ENCODE measurements at regions not wholly inside any gene's neighbourhood (a gene's known extent, or its start where the extent isn't known, plus 50 kb on each side); places are given as distances from the start of the nearest gene placed in this dataset.
A peak's percentile ranks its signal among the peaks of the same experiment; 100 is the strongest.

- Histone ChIP-seq H3K27ac (no peak overlapping the region), H3K4me1 (no peaks in the 10 kb centered on the region), H3K9me3 (no peaks in the 10 kb centered on the region), H3K4me3 (no peak overlapping the region), H3K27me3 (no peaks in the 10 kb centered on the region), H3K36me3 (no peaks in the 10 kb centered on the region)
- ATAC-seq (ENCODE audit: low FRiP score in 2 of 2) = no peak
- TF ChIP-seq POLR2A (IDR thresholded peaks at IDR 0.05) (no peak), POLR2AphosphoS5 (IDR thresholded peaks at IDR 0.05) (no peak), EP300 (IDR thresholded peaks at IDR 0.05) (no peak)
- TF ChIP-seq, protein P1, sequence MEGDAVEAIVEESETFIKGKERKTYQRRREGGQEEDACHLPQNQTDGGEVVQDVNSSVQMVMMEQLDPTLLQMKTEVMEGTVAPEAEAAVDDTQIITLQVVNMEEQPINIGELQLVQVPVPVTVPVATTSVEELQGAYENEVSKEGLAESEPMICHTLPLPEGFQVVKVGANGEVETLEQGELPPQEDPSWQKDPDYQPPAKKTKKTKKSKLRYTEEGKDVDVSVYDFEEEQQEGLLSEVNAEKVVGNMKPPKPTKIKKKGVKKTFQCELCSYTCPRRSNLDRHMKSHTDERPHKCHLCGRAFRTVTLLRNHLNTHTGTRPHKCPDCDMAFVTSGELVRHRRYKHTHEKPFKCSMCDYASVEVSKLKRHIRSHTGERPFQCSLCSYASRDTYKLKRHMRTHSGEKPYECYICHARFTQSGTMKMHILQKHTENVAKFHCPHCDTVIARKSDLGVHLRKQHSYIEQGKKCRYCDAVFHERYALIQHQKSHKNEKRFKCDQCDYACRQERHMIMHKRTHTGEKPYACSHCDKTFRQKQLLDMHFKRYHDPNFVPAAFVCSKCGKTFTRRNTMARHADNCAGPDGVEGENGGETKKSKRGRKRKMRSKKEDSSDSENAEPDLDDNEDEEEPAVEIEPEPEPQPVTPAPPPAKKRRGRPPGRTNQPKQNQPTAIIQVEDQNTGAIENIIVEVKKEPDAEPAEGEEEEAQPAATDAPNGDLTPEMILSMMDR (IDR thresholded peaks at IDR 0.05) = no peak
- DNase-seq = peak in 1 of 2 donors; percentile 17
- 67 to 77% methylated on average over 7 of the region's 7 CpGs for WGBS, 2 donors
These were observed 565.7 kb downstream of the TCERG1L start for GRCh38 chr10:130745821-130746220.

- 76 to 81% methylated on average over 4 to 5 of the region's 5 CpGs for WGBS, 2 donors
- Histone ChIP-seq H3K27me3 (no peaks in the 10 kb centered on the region), H3K9me3 (no peaks in the 10 kb centered on the region), H3K4me1 (no peaks in the 10 kb centered on the region), H3K36me3 (no peaks in the 10 kb centered on the region), H3K4me3 (no peak overlapping the region), H3K27ac (no peak overlapping the region)
- no peak for ATAC-seq (ENCODE audit: low FRiP score in 2 of 2)
- no peak for TF ChIP-seq EP300 (IDR thresholded peaks at IDR 0.05)
- DNase-seq = no peak
These were observed 565.2 kb downstream of the TCERG1L start for GRCh38 chr10:130746311-130746710.

DNA sequence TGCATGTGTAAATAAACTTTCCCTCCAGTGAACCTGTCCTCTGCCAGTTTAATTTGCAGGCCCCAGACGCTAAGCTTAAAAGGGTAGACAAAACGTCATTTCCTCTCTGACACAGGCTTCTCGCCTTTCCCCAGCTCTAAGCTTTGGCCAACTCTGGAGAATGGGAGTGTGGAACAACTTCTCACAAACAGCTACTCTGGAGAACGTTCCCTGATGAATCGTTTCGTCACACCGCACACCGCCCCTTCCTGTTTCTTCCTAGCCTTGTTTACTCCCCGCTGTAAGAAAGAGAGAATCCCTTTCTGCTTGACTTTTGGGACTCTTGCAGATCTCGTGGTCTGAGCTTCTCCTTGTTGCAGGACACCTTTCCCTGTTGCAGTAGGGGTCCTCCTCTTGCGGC, 564.2 kb downstream of the TCERG1L start:
- Histone ChIP-seq H3K9me3 (no peaks in the 10 kb centered on the region), H3K27me3 (no peaks in the 10 kb centered on the region), H3K4me1 (no peaks in the 10 kb centered on the region), H3K36me3 (no peaks in the 10 kb centered on the region), H3K27ac (no peak overlapping the region), H3K4me3 (no peak overlapping the region)
- WGBS, 2 donors = 54 to 56% methylated on average over 11 of the region's 11 CpGs
- ATAC-seq (ENCODE audit: low FRiP score in 2 of 2) (no peak), DNase-seq (no peak)
- TF ChIP-seq POLR2A (IDR thresholded peaks at IDR 0.05) (no peak), EP300 (IDR thresholded peaks at IDR 0.05) (no peak), POLR2AphosphoS5 (IDR thresholded peaks at IDR 0.05) (no peak)
- TF ChIP-seq, protein P1 (IDR thresholded peaks at IDR 0.05) = no peak

- H3K4me1 ChIP-seq = no peaks in the 10 kb centered on the region
- ATAC-seq (ENCODE audit: low FRiP score in 2 of 2) = no peak
- 88 to 93% methylated on average over 13 of the region's 13 CpGs for WGBS, 2 donors
These were observed 563.6 kb downstream of the TCERG1L start for GRCh38 chr10:130747946-130748345.

GRCh38 chr10:130748409-130749057, 563.0 kb downstream of the TCERG1L start:
- Histone ChIP-seq H3K27me3 (no peaks in the 10 kb centered on the region), H3K27ac (no peak overlapping the region), H3K36me3 (no peaks in the 10 kb centered on the region), H3K4me3 (no peak overlapping the region), H3K9me3 (no peaks in the 10 kb centered on the region), H3K4me1 (no peaks in the 10 kb centered on the region)
- 64 to 74% methylated on average over 14 of the region's 14 CpGs for WGBS, 2 donors
- ATAC-seq (ENCODE audit: low FRiP score in 2 of 2) (no peak), DNase-seq (peak in 1 of 2 donors; percentile 11)
- TF ChIP-seq EP300 (IDR thresholded peaks at IDR 0.05) = no peak
- TF ChIP-seq POLR2AphosphoS5 (IDR thresholded peaks at IDR 0.05) = no peak
- no peak for TF ChIP-seq POLR2A (IDR thresholded peaks at IDR 0.05)
- TF ChIP-seq, protein P1 (IDR thresholded peaks at IDR 0.05) = no peak

More at GRCh38 chr10:130747946-130748345, 563.6 kb downstream of the TCERG1L start:
- H3K36me3 ChIP-seq = no peaks in the 10 kb centered on the region
- no peak overlapping the region for H3K27ac ChIP-seq
- H3K27me3 ChIP-seq = no peaks in the 10 kb centered on the region
- H3K4me3 ChIP-seq = no peak overlapping the region
- H3K9me3 ChIP-seq = no peaks in the 10 kb centered on the region
- TF ChIP-seq POLR2AphosphoS5 (IDR thresholded peaks at IDR 0.05) (no peak), EP300 (IDR thresholded peaks at IDR 0.05) (no peak), POLR2A (IDR thresholded peaks at IDR 0.05) (no peak)
- TF ChIP-seq, protein P1 (IDR thresholded peaks at IDR 0.05) = no peak
- no peak for DNase-seq
